ENCODE measurements at regions not wholly inside any gene's neighbourhood (a gene's known extent, or its start where the extent isn't known, plus 50 kb on each side); places are given as distances from the start of the nearest gene placed in this dataset.

DNA sequence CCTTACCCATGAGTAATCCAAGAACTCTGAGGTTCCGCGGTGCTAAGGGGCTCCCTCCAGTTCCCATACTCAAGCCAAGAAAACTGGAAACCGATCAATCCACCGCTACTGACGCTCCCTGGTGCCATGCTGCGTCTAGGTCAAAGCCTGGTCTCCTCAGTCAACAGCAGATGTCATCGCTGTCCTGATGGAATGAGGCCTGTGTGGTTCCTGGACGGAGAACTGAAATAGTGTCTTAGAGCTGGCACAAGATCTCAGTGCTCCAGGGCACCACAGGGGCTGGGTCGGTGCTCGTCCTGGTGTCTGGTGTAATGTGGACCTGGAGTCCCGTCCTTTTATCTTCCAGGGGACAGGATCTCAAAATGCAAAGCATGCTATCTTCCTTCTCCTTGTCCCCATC is 373.9 kb upstream of the CFAP20DC start:
- ATAC-seq = no peak
- intact Hi-C loops (cut with DNase I, micrococcal nuclease) = no loop called here
- no peaks in the 10 kb centered on the region for H3K4me1 ChIP-seq (ENCODE audit: low read depth)
- H3K9me3 ChIP-seq = no peaks in the 10 kb centered on the region
- no peak for DNase-seq
- no peak overlapping the region for H3K4me3 ChIP-seq
- TF ChIP-seq, protein P1, sequence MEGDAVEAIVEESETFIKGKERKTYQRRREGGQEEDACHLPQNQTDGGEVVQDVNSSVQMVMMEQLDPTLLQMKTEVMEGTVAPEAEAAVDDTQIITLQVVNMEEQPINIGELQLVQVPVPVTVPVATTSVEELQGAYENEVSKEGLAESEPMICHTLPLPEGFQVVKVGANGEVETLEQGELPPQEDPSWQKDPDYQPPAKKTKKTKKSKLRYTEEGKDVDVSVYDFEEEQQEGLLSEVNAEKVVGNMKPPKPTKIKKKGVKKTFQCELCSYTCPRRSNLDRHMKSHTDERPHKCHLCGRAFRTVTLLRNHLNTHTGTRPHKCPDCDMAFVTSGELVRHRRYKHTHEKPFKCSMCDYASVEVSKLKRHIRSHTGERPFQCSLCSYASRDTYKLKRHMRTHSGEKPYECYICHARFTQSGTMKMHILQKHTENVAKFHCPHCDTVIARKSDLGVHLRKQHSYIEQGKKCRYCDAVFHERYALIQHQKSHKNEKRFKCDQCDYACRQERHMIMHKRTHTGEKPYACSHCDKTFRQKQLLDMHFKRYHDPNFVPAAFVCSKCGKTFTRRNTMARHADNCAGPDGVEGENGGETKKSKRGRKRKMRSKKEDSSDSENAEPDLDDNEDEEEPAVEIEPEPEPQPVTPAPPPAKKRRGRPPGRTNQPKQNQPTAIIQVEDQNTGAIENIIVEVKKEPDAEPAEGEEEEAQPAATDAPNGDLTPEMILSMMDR (IDR thresholded peaks at IDR 0.05) = no peak
- H3K36me3 ChIP-seq (ENCODE audit: low read depth) = no peaks in the 10 kb centered on the region

DNA sequence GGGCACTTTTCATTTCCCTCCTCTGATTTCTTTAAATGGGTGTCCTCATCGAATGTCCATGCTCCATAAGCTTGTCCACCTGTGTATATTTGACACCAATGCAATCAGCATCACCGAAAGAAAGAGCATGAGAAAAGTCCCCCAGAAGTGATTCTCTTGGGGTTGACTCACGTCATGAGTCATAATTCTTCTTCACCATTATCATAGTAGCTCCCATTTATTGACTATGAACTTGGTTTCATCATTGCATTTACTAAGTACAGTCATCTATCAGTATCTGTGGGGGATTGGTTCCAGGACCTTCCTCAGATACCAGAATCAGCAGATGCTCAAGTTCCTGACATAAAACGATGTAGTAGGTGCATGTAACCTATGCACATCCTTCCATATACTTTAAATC is 372.5 kb upstream of the CFAP20DC start:
- intact Hi-C loops (cut with DNase I, micrococcal nuclease) = no loop called here

DNA sequence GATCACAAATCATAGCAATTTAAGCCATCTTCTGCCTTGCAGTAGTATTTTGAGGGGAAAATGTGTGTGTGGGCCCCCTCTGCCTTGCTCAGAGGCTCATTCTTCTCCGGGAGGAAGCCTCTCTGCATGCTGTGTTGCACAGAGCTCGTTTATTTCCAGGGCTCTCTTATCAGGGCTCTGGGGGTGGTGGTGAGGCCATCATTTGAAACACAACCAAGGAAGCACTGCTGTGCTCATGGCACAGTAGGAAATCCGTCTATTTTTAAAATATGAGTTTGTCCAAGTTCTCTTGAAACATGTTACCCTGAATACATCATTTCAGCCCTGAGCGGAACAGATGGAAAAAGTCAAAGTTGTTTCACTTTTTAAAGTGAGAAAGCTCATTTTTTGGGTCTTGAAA is 369.0 kb upstream of the CFAP20DC start:
- Histone ChIP-seq H3K9me3 (no peaks in the 10 kb centered on the region), H3K36me3 (ENCODE audit: low read depth) (no peaks in the 10 kb centered on the region), H3K4me3 (no peak overlapping the region), H3K4me1 (ENCODE audit: low read depth) (no peaks in the 10 kb centered on the region)
- no peak for DNase-seq
- intact Hi-C loops (cut with DNase I, micrococcal nuclease) = no loop called here
- no peak for ATAC-seq
- TF ChIP-seq, protein P1 (IDR thresholded peaks at IDR 0.05) = no peak

More for the DNA sequence above, 372.5 kb upstream of the CFAP20DC start:
- DNase-seq (no peak), ATAC-seq (no peak)
- no peaks in the 10 kb centered on the region for H3K36me3 ChIP-seq (ENCODE audit: low read depth)
- no peaks in the 10 kb centered on the region for H3K9me3 ChIP-seq
- H3K4me1 ChIP-seq (ENCODE audit: low read depth) = no peaks in the 10 kb centered on the region
- no peak overlapping the region for H3K4me3 ChIP-seq
- TF ChIP-seq, protein P1 (IDR thresholded peaks at IDR 0.05) = no peak

DNA sequence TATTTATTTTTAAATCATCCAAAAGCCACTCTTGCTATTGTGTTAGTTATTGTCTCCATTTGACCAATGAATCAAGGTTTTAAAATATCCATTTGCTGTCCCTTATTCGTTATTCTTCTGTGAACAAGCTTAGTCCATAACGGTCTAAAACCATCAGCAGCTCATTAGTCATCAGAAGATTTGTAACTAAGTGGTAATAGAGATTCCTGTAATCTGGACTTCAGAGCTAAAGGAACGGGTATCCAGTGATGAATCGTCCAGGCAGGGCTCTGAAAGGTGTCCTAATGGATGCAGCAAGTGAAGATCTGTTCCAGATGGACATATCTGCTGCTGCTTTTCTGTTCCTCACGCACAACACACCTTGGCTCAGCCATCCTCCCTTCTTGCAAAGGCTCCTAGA is 362.7 kb upstream of the CFAP20DC start:
- TF ChIP-seq, protein P1 (IDR thresholded peaks at IDR 0.05) = no peak
- ATAC-seq (no peak), DNase-seq (no peak)
- intact Hi-C loops (cut with DNase I, micrococcal nuclease) = no loop called here
- Histone ChIP-seq H3K36me3 (ENCODE audit: low read depth) (no peaks in the 10 kb centered on the region), H3K4me1 (ENCODE audit: low read depth) (peaks cover 5% of the 10 kb centered on the region), H3K4me3 (no peak overlapping the region), H3K9me3 (no peaks in the 10 kb centered on the region)

DNA sequence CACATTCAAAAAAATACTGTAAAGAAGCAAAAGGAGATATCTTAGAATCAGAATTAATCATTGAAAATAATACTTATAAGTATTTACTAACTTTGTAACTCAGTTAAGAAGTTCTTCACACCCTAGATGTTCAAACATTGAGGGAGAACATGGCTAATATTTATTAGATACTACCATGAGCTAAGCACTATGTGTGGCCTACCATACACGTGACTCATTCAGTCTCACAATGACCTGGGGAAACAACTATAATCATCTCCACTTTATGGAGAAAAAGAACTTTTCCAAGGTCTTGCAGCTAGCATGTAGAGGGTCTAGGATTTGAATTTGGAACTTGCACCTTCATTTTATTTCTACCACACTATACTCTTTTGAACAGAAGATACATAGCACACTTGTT is 361.9 kb upstream of the CFAP20DC start:
- no peaks in the 10 kb centered on the region for H3K9me3 ChIP-seq
- no peak overlapping the region for H3K4me3 ChIP-seq
- intact Hi-C loops (cut with DNase I, micrococcal nuclease) = no loop called here
- no peak for ATAC-seq
- no peaks in the 10 kb centered on the region for H3K36me3 ChIP-seq (ENCODE audit: low read depth)
- TF ChIP-seq, protein P1 (IDR thresholded peaks at IDR 0.05) = no peak
- H3K4me1 ChIP-seq (ENCODE audit: low read depth) = peaks cover 10% of the 10 kb centered on the region
- DNase-seq = no peak

DNA sequence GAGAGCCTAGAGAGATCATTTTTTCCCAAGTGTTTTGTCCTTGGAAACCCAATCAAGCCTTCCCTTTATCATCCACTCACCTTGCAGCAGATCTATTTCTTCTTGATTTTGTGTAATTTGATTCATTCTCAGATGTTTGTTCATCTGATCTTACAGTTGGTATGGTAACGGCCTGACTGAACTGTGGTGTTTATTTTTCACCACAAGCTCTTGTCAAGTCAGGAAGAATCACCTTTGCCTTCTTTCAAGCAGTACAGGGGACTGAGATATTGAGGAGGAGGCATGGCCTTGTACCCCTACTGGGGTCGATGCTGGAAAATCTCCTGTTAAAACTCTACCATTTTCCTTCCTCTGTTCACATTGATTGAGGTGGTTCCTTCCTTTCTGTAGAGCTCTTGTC is 361.4 kb upstream of the CFAP20DC start:
- Histone ChIP-seq H3K4me3 (no peak overlapping the region), H3K9me3 (no peaks in the 10 kb centered on the region), H3K36me3 (ENCODE audit: low read depth) (no peaks in the 10 kb centered on the region), H3K4me1 (ENCODE audit: low read depth) (peaks cover 12% of the 10 kb centered on the region)
- intact Hi-C loops (cut with DNase I, micrococcal nuclease) = no loop called here
- ATAC-seq (no peak), DNase-seq (no peak)
- TF ChIP-seq, protein P1 (IDR thresholded peaks at IDR 0.05) = no peak

All from mucosa of descending colon (tissue), 3 donors.